Testis (tissue), 2 donors: ENCODE measurements at regions not wholly inside any gene's neighbourhood (a gene's known extent, or its start where the extent isn't known, plus 50 kb on each side); places are given as distances from the start of the nearest gene placed in this dataset.
"Not testable (repeated sequence)": the region's sequence is repeated elsewhere in the genome, so short reads cannot be mapped to it uniquely, and the experiment has no call there.

Source experiments
- CTCF ChIP-seq, 3 experiments: fragments of 450-650 bp in 2 of 3; fragments of 200-600 bp in 1 of 3; sonication (generic) in 1 of 3; IDR thresholded peaks; one replicate each; pipeline ENCODE4 v1.5.1; 2016 to 2019; ENCODE audit warnings: antibody characterized with exemption in 3 of 3, mild to moderate bottlenecking in 2 of 3, moderate library complexity in 1 of 3
- POLR2A ChIP-seq: fragments of 450-650 bp; IDR thresholded peaks from one replicate; pipeline ENCODE4 v1.6.1; 2017; ENCODE audit warnings: antibody characterized with exemption, mild to moderate bottlenecking, moderate library complexity

- TF ChIP-seq POLR2A; CTCF (IDR thresholded peaks at IDR 0.05): not testable (repeated sequence)
These were observed 219.3 kb upstream of the GNAI1 start for GRCh38 chr7:79915346-79915745.
